WI38 (cell line): ENCODE measurements at regions not wholly inside any gene's neighbourhood (a gene's known extent, or its start where the extent isn't known, plus 50 kb on each side); places are given as distances from the start of the nearest gene placed in this dataset.

Experiments used
- H3K4me3 ChIP-seq: 2 replicates; pipeline ENCODE4 v1.5.1; 2011; ENCODE audit warnings: low read depth, mild to moderate bottlenecking, control low read depth, low read length
- TF ChIP-seq, protein P1 (sequence below): IDR thresholded peaks from 2 replicates; pipeline ENCODE4 v1.5.1; 2012; ENCODE audit warnings: low read depth, mild to moderate bottlenecking, control low read depth, low read length

DNA sequence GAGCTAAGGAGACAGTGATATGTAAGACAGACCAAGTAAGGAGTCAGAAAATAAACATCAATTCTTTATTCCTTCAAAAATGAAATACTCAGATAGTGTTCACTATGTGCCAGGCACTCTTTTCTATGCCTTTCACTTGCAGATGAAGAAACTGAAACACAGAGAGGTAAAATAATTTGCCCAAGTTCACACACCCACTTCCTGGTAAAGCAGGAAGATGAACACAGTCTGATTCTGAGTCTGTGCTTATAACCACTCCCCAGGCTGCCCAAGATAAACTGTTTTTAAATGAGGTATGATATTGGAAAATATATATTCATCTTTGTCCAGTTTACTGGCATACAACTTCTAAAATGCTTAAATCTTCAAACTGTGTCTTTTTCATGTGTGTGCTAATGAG is 294.4 kb upstream of the NPVF start:
- no peak overlapping the region for H3K4me3 ChIP-seq
- TF ChIP-seq, protein P1, sequence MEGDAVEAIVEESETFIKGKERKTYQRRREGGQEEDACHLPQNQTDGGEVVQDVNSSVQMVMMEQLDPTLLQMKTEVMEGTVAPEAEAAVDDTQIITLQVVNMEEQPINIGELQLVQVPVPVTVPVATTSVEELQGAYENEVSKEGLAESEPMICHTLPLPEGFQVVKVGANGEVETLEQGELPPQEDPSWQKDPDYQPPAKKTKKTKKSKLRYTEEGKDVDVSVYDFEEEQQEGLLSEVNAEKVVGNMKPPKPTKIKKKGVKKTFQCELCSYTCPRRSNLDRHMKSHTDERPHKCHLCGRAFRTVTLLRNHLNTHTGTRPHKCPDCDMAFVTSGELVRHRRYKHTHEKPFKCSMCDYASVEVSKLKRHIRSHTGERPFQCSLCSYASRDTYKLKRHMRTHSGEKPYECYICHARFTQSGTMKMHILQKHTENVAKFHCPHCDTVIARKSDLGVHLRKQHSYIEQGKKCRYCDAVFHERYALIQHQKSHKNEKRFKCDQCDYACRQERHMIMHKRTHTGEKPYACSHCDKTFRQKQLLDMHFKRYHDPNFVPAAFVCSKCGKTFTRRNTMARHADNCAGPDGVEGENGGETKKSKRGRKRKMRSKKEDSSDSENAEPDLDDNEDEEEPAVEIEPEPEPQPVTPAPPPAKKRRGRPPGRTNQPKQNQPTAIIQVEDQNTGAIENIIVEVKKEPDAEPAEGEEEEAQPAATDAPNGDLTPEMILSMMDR, result no peak

DNA sequence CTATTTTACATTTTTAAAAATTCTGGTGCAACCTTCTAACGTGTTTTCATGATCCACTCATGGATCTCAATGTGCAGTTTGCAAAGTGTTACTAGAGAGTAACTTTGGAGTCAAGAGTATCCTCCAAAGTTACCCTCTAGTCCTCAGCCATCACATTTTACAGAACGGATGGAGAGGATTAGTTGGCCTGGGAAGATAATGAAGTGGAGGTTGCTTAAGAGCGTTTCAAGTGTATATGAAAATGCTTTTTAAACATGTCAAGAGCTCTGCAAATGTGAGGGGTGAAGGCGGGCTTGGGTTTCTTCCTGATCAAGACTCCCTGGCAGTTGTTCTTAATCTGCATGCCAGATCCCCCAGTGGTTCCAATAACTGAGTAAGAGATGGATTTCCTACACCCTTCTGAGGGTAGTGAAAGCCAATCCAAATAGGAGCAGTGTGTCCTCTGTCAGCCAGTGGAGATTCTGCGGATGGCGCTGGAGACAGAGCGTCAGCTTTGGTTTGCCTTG is 299.4 kb upstream of the NPVF start:
- TF ChIP-seq, protein P1, result no peak
- H3K4me3 ChIP-seq, result no peak overlapping the region

DNA sequence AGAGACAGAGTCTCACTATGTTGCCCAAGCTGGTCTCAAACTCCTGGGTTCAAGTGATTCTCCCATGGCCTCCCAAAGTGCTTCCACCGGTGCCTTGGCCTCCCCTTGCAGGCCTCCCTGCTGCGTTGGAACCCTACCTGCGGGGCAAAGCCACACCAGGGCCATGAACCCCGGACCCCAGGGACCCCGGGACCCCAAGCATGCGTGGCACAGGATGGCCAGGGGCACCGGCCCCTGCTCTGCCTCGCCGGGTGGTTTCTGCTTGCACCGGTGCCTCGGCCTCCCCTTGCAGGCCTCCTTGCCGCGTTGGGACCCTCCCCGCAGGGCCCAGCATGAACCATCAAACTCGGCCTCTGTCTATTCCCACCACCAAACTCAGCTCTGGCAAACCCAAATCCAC is 301.0 kb upstream of the NPVF start:
- TF ChIP-seq, protein P1, result no peak
- no peak overlapping the region for H3K4me3 ChIP-seq

DNA sequence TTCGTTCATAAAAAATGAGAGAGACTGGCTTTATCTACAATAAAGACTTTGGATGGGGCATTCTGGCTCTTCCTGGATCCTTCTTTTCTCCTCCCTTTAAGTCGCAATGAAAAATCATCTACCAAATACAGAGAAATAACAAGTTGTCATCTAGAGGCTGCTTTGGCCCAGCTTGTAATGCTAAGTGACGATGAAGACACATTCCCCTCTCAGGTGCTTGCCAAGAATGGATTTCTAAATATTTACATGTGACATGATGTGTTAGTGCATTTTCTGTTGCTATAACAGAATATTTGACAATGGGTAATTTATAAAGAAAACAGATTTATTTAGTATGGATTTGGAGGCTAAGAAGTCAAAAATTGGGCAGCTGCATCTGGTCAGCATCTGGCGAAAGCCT is 308.6 kb upstream of the NPVF start:
- no peak overlapping the region for H3K4me3 ChIP-seq
- TF ChIP-seq, protein P1, result no peak

DNA sequence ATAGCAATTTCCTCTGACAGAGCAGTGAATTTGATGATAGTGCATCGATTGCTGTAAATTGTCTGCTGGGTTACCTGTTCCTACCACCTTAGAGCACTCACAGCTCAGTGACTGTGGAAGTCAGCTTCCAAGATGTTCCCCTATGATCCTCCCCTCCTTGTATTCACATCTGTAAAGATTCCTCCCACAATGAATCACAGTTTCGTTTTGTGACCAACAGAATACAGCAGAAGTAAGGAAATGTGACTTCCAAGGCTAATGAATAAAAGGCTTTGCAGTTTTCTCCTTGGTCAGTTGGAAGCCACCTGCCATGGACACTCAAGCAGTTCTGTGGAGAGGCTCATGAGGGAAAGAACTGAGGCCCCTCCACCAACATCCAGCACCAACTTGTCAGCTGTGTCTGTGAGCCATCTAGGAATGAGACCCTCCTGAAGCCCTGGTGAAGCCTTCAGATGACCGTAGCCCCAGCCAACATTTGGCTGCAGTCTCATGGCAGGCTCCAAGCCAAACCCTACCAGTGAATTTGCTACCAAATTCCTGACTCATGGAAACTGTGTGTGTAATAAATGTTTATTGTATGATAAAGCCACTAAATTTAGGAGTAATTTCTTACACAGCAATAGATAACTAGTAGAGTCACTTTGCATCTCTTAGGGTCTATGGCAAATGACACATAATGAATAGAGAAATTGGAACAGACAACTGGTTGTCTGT is 309.5 kb upstream of the NPVF start:
- TF ChIP-seq, protein P1, result no peak
- no peak overlapping the region for H3K4me3 ChIP-seq

DNA sequence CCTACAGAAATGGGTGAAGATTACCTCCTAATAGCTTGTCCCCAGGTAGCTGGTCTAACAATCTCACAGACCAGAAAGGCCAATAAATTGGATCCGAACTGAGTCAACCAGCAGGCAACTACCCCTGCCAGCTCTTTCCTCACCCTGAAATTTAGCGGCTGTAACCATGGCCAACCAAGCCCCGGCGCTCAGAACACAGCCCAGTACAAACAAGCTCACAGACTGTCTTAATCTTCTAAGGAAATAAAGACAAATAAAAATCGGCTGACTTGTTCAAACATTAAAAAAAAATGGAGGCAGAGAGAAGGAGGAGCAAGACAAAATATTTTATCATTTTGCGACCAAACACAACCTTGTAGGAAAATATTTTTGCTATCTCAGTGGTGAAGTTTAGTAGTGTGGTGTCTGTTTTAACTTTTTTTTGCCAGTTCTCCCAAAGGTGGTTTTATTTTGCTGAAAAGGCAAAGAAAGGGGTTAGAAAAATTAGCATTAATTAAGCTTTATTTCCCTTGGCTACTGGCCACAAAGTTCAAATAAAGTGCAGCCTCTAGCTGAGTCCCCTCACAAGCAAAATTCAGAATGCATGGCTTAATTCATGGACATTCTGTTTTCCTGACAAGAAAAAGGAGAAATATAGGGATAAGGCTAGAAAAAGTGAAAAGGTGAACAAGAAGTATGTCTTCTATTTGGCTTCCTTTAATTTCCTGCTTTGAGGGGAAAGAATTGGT is 313.0 kb upstream of the NPVF start:
- TF ChIP-seq, protein P1, result no peak
- H3K4me3 ChIP-seq, result no peak overlapping the region

DNA sequence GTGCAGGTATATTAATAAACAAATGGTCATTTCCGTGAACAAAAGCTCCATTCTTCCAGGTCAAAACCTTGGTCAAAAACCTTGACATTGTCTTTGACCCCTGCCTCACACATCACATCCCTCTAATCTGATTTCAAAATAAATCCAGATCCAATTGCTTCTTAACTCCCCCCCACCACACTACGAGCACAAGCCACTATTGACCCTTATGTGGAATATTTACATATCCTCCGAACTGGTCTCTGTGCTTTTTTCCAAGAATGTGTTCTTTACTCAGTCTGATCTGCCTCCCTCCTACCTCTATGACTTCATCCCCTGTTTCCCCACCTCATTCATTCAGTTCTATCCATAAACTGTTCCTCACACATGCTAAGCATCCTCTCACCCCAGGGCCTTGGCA is 313.6 kb upstream of the NPVF start:
- H3K4me3 ChIP-seq, result no peak overlapping the region
- TF ChIP-seq, protein P1, result no peak
